SK-N-SH (cell line): ENCODE measurements at regions not wholly inside any gene's neighbourhood (a gene's known extent, or its start where the extent isn't known, plus 50 kb on each side); places are given as distances from the start of the nearest gene placed in this dataset.

Experiments used
- CTCF ChIA-PET: fragments of 300-600, 350-600 bp; formaldehyde crosslinking; extraction: SDS; loops from one replicate; lab custom pipeline; 2021; lab: Yijun Ruan, JAX
- POLR2A ChIA-PET: fragments of 350-600 bp; sonication (Branson Sonifier 250); formaldehyde crosslinking; extraction: SDS; loops from one replicate; lab custom pipeline; 2020; ENCODE audit warnings: antibody characterized with exemption, inconsistent platforms; lab: Yijun Ruan, JAX
- DNase-seq: peaks from one replicate; pipeline ENCODE4 v3.0.0; 2012
- H2AFZ ChIP-seq: fragments of 200-600 bp; sonication (generic); 2 replicates; pipeline ENCODE4 v1.8.1; 2016; ENCODE audit warnings: antibody characterized with exemption, mild to moderate bottlenecking, low read depth
- H3F3A ChIP-seq: fragments of 200-600 bp; sonication (generic); replicated peaks from 2 replicates; pipeline ENCODE3; 2016; ENCODE audit warnings: antibody characterized with exemption, mild to moderate bottlenecking; ENCODE audit not compliant: insufficient read depth
- H3K27ac ChIP-seq, 2 experiments: fragments of 200-500 bp in 1 of 2; fragments of 200-600 bp in 1 of 2; sonication (Bioruptor generic) in 1 of 2; sonication (generic), shearing (Covaris generic) in 1 of 2; 2 replicates each; pipeline versions ENCODE4 v1.5.1 to v1.6.1; 2014 to 2016; ENCODE audit warnings: low read depth in 2 of 2, inconsistent platforms in 1 of 2, low read length in 1 of 2, mild to moderate bottlenecking in 1 of 2, mixed read lengths in 1 of 2
- H3K27me3 ChIP-seq: fragments of 200-600 bp; sonication (generic), shearing (Covaris generic); 2 replicates; pipeline ENCODE4 v1.6.1; 2016; ENCODE audit warnings: mixed run types; ENCODE audit not compliant: insufficient read depth
- H3K36me3 ChIP-seq, 2 experiments: fragments of 200-500 bp in 1 of 2; fragments of 200-600 bp in 1 of 2; sonication (Bioruptor generic) in 1 of 2; sonication (generic) in 1 of 2; replicated peaks in 1 of 2; 2 replicates each; pipeline versions ENCODE3 to v1.5.1; 2014 to 2016; ENCODE audit warnings: low read length in 1 of 2, mild to moderate bottlenecking in 1 of 2; ENCODE audit not compliant: insufficient read depth in 2 of 2, control insufficient read depth in 1 of 2
- H3K4me1 ChIP-seq, 2 experiments: fragments of 200-500 bp in 1 of 2; fragments of 200-600 bp in 1 of 2; sonication (Bioruptor generic) in 1 of 2; sonication (generic), shearing (Covaris generic) in 1 of 2; 2 replicates each; pipeline versions ENCODE4 v1.5.1 to v1.6.1; 2014 to 2016; ENCODE audit warnings: low read depth in 1 of 2, low read length in 1 of 2, mixed run types in 1 of 2; ENCODE audit not compliant: insufficient read depth in 2 of 2, control insufficient read depth in 1 of 2
- H3K4me2 ChIP-seq: fragments of 200-600 bp; sonication (generic), shearing (Covaris generic); 2 replicates; pipeline ENCODE4 v1.6.1; 2017; ENCODE audit warnings: mixed run types
- H3K4me3 ChIP-seq, 2 experiments: fragments of 200-500 bp in 1 of 2; fragments of 200-600 bp in 1 of 2; sonication (Bioruptor generic) in 1 of 2; sonication (generic), shearing (Covaris generic) in 1 of 2; 2 replicates each; pipeline versions ENCODE4 v1.5.1 to v1.8.1; 2014 to 2016; ENCODE audit warnings: low read depth in 2 of 2, inconsistent platforms in 1 of 2, low read length in 1 of 2, mild to moderate bottlenecking in 1 of 2, mixed read lengths in 1 of 2, moderate library complexity in 1 of 2
- H3K79me2 ChIP-seq: fragments of 200-600 bp; sonication (generic); 2 replicates; pipeline ENCODE4 v1.8.1; 2017; ENCODE audit warnings: mild to moderate bottlenecking; ENCODE audit not compliant: insufficient read depth
- H3K9ac ChIP-seq: fragments of 200-600 bp; sonication (generic); 2 replicates; pipeline ENCODE4 v1.6.1; 2017; ENCODE audit warnings: mixed run types
- H3K9me2 ChIP-seq: fragments of 200-600 bp; sonication (generic); 2 replicates; pipeline ENCODE4 v1.6.1; 2017; ENCODE audit warnings: mixed run types
- H3K9me3 ChIP-seq: fragments of 200-600 bp; sonication (generic); 2 replicates; pipeline ENCODE4 v1.6.1; 2017; ENCODE audit warnings: mixed run types, mild to moderate bottlenecking, moderate library complexity
- H4K20me1 ChIP-seq: fragments of 200-600 bp; sonication (generic); 2 replicates; pipeline ENCODE4 v1.6.1; 2017; ENCODE audit warnings: mild to moderate bottlenecking, mixed run types; ENCODE audit not compliant: insufficient read depth
- CTCF ChIP-seq: fragments of 200-600 bp; sonication (generic); IDR thresholded peaks from 2 replicates; pipeline ENCODE4 v1.6.1; 2017; ENCODE audit warnings: antibody characterized with exemption, mild to moderate bottlenecking, moderate library complexity
- EP300 ChIP-seq, 2 experiments: IDR thresholded peaks; 2 replicates each; pipeline versions ENCODE4 v1.4.0 to v1.6.1; 2012; ENCODE audit warnings: borderline replicate concordance in 1 of 2, low read depth in 1 of 2, low read length in 1 of 2
- FOXJ3 ChIP-seq: sonication (generic); formaldehyde crosslinking; IDR thresholded peaks from 2 replicates; pipeline ENCODE4 v1.5.1; 2020; ENCODE audit warnings: mild to moderate bottlenecking, missing genetic modification reagents
- GATA2 ChIP-seq: sonication (generic); formaldehyde crosslinking; IDR thresholded peaks from 2 replicates; pipeline ENCODE4 v1.5.0; 2020; ENCODE audit warnings: mild to moderate bottlenecking, missing genetic modification reagents
- IRF3 ChIP-seq: fragments of 150-350 bp; IDR thresholded peaks from 2 replicates; pipeline ENCODE4 v1.6.1; 2016; ENCODE audit warnings: mild to moderate bottlenecking, low read depth, low read length
- JUND ChIP-seq: IDR thresholded peaks from 2 replicates; pipeline ENCODE4 v1.4.0; 2012
- MXI1 ChIP-seq: IDR thresholded peaks from 2 replicates; pipeline ENCODE4 v1.6.1; 2012; ENCODE audit warnings: mild to moderate bottlenecking, low read depth, low read length, improper control_type of control experiment
- RAD21 ChIP-seq: IDR thresholded peaks from 2 replicates; pipeline ENCODE4 v1.6.1; 2012; ENCODE audit warnings: mild to moderate bottlenecking, low read length
- RCOR1 ChIP-seq: fragments of 150-350 bp; IDR thresholded peaks from 2 replicates; pipeline ENCODE4 v1.6.1; 2017; ENCODE audit warnings: antibody characterized with exemption, low read length
- SMC3 ChIP-seq: IDR thresholded peaks from 2 replicates; pipeline ENCODE4 v1.6.1; 2012; ENCODE audit warnings: low read depth, low read length, improper control_type of control experiment
- TAF1 ChIP-seq: IDR thresholded peaks from 2 replicates; pipeline ENCODE4 v1.6.1; 2012; ENCODE audit warnings: low read depth, mild to moderate bottlenecking, low read length, moderate library complexity, borderline replicate concordance
- YY1 ChIP-seq: IDR thresholded peaks from 2 replicates; pipeline ENCODE4 v1.4.0; 2012; ENCODE audit warnings: low read depth, mild to moderate bottlenecking
- WGBS: methylation state at CpG from one replicate; pipeline ENCODE4 v1.1.6; 2017; ENCODE audit warnings: low lambda C conversion rate; 5-methylcytosine and 5-hydroxymethylcytosine counted together
- TF ChIP-seq, protein P1 (sequence below): IDR thresholded peaks from 2 replicates; pipeline ENCODE4 v1.6.1; 2012; ENCODE audit warnings: mild to moderate bottlenecking, low read depth, low read length, moderate library complexity
- TF ChIP-seq, protein P2 (sequence below): IDR thresholded peaks from 2 replicates; pipeline ENCODE4 v1.4.0; 2012; ENCODE audit warnings: low read depth, borderline replicate concordance
- TF ChIP-seq, protein P3 (sequence below): IDR thresholded peaks from 2 replicates; pipeline ENCODE4; 2012
- TF ChIP-seq, protein P4 (sequence below): fragments of 150-350 bp; IDR thresholded peaks from 2 replicates; pipeline ENCODE4 v1.6.1; 2017; ENCODE audit warnings: antibody characterized with exemption, low read length, low read depth, borderline replicate concordance

- TF ChIP-seq, protein P1, sequence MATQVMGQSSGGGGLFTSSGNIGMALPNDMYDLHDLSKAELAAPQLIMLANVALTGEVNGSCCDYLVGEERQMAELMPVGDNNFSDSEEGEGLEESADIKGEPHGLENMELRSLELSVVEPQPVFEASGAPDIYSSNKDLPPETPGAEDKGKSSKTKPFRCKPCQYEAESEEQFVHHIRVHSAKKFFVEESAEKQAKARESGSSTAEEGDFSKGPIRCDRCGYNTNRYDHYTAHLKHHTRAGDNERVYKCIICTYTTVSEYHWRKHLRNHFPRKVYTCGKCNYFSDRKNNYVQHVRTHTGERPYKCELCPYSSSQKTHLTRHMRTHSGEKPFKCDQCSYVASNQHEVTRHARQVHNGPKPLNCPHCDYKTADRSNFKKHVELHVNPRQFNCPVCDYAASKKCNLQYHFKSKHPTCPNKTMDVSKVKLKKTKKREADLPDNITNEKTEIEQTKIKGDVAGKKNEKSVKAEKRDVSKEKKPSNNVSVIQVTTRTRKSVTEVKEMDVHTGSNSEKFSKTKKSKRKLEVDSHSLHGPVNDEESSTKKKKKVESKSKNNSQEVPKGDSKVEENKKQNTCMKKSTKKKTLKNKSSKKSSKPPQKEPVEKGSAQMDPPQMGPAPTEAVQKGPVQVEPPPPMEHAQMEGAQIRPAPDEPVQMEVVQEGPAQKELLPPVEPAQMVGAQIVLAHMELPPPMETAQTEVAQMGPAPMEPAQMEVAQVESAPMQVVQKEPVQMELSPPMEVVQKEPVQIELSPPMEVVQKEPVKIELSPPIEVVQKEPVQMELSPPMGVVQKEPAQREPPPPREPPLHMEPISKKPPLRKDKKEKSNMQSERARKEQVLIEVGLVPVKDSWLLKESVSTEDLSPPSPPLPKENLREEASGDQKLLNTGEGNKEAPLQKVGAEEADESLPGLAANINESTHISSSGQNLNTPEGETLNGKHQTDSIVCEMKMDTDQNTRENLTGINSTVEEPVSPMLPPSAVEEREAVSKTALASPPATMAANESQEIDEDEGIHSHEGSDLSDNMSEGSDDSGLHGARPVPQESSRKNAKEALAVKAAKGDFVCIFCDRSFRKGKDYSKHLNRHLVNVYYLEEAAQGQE: no peak
- TF ChIP-seq IRF3: no peak
- no peak for TF ChIP-seq RAD21
- TF ChIP-seq SMC3: no peak
- TF ChIP-seq YY1: no peak
- no peak for TF ChIP-seq FOXJ3
- TF ChIP-seq TAF1: no peak
- TF ChIP-seq, protein P2, sequence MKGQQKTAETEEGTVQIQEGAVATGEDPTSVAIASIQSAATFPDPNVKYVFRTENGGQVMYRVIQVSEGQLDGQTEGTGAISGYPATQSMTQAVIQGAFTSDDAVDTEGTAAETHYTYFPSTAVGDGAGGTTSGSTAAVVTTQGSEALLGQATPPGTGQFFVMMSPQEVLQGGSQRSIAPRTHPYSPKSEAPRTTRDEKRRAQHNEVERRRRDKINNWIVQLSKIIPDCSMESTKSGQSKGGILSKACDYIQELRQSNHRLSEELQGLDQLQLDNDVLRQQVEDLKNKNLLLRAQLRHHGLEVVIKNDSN: no peak
Measured at GRCh38 chr16:80197741-80198201, 343.0 kb upstream of the DYNLRB2 start (continued).

DNA sequence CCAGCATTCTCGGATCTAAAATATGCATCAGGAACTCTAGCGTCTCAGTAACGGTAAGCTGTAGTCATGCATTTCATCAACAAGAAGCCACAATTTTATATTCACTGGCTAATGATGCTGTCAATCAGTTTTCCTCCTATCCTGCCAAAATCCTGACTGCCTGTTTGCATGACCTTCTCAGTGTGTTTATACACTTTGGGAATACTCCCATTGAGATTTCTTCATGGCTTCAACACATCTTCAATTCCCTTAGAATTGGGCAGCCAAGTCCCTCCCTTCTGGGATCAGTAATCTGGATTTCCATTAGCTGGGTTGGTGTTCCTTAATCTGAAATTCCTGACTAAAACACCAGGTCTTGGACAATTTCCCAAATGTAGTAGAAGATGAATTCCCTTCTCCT lies 348.9 kb upstream of the DYNLRB2 start:
- ChIA-PET CTCF (no interaction called here), POLR2A (no interaction called here)
- Histone ChIP-seq H2AFZ (no peak overlapping the region), H3K4me3 (no peak overlapping the region), H3K27me3 (no peaks in the 10 kb centered on the region), H3K36me3 (no peaks in the 10 kb centered on the region), H4K20me1 (no peaks in the 10 kb centered on the region), H3K4me2 (no peak overlapping the region), H3F3A (no peaks in the 10 kb centered on the region), H3K79me2 (no peaks in the 10 kb centered on the region), H3K4me1 (no peaks in the 10 kb centered on the region), H3K9me3 (no peaks in the 10 kb centered on the region), H3K9ac (no peak overlapping the region)
- DNase-seq: no peak
- 62% methylated on average over 3 of the region's 3 CpGs for WGBS
- no peak for TF ChIP-seq YY1
- TF ChIP-seq, protein P3, sequence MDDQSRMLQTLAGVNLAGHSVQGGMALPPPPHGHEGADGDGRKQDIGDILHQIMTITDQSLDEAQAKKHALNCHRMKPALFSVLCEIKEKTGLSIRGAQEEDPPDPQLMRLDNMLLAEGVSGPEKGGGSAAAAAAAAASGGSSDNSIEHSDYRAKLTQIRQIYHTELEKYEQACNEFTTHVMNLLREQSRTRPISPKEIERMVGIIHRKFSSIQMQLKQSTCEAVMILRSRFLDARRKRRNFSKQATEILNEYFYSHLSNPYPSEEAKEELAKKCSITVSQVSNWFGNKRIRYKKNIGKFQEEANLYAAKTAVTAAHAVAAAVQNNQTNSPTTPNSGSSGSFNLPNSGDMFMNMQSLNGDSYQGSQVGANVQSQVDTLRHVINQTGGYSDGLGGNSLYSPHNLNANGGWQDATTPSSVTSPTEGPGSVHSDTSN: no peak
- no peak for TF ChIP-seq GATA2 (CRISPR knock-in tag)
- TF ChIP-seq, protein P4, sequence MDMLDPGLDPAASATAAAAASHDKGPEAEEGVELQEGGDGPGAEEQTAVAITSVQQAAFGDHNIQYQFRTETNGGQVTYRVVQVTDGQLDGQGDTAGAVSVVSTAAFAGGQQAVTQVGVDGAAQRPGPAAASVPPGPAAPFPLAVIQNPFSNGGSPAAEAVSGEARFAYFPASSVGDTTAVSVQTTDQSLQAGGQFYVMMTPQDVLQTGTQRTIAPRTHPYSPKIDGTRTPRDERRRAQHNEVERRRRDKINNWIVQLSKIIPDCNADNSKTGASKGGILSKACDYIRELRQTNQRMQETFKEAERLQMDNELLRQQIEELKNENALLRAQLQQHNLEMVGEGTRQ: no peak
- no peak for TF ChIP-seq EP300 (IDR thresholded peaks at IDR 0.05; ENCODE audit: borderline replicate concordance in 1 of 2, low read depth in 1 of 2, low read length in 1 of 2)
- TF ChIP-seq MXI1: no peak
- no peak for TF ChIP-seq FOXJ3
- no peak for TF ChIP-seq CTCF
- TF ChIP-seq, protein P1: no peak
- no peak for TF ChIP-seq RCOR1
- no peak for TF ChIP-seq JUND
- TF ChIP-seq, all 33 proteins: peak for 0
- H3K9me2 ChIP-seq: no peaks in the 10 kb centered on the region
- no peak overlapping the region for H3K27ac ChIP-seq
